Gastroesophageal sphincter (tissue), 3 donors: ENCODE measurements at regions not wholly inside any gene's neighbourhood (a gene's known extent, or its start where the extent isn't known, plus 50 kb on each side); places are given as distances from the start of the nearest gene placed in this dataset.

Experiments used
- CTCF ChIP-seq, 4 experiments: fragments of 200-600 bp in 2 of 4; fragments of 450-650 bp in 2 of 4; sonication (generic) in 1 of 4; IDR thresholded peaks; one replicate each; pipeline ENCODE4 v1.5.1; 2017 to 2019; ENCODE audit warnings: antibody characterized with exemption in 4 of 4, mild to moderate bottlenecking in 2 of 4, moderate library complexity in 2 of 4
- POLR2A ChIP-seq, 2 donors: fragments of 450-650 bp; IDR thresholded peaks; one replicate each; pipeline ENCODE4 v1.6.1; 2017; ENCODE audit warnings: antibody characterized with exemption in 2 of 2, mild to moderate bottlenecking in 2 of 2, moderate library complexity in 1 of 2
- POLR2AphosphoS5 ChIP-seq: sonication (generic); formaldehyde crosslinking; IDR thresholded peaks from one replicate; pipeline ENCODE4 v1.6.1; 2017; ENCODE audit warnings: antibody characterized with exemption

GRCh38 chr3:104353951-104354350, 1012.8 kb upstream of the ALCAM start:
- TF ChIP-seq CTCF (IDR thresholded peaks at IDR 0.05) (no peak), POLR2AphosphoS5 (no peak), POLR2A (IDR thresholded peaks at IDR 0.05) (no peak)
